ENCODE measurements at regions not wholly inside any gene's neighbourhood (a gene's known extent, or its start where the extent isn't known, plus 50 kb on each side); places are given as distances from the start of the nearest gene placed in this dataset.
"Not testable (repeated sequence)": the region's sequence is repeated elsewhere in the genome, so short reads cannot be mapped to it uniquely, and the experiment has no call there.

GRCh38 chr1:59185163-59185860 lies 111.6 kb upstream of the FGGY start:
- no peak for DNase-seq

GRCh38 chr1:59186656-59187055 lies 110.2 kb upstream of the FGGY start:
- DNase-seq: no peak

GRCh38 chr1:59188413-59189213 lies 108.3 kb upstream of the FGGY start:
- no peak for DNase-seq

GRCh38 chr1:59193443-59194093 lies 103.3 kb upstream of the FGGY start:
- DNase-seq: no peak

GRCh38 chr1:59194621-59195020 lies 102.3 kb upstream of the FGGY start:
- no peak for DNase-seq

GRCh38 chr1:59195151-59195550 lies 101.7 kb upstream of the FGGY start:
- no peak for DNase-seq

GRCh38 chr1:59198564-59198963 lies 98.3 kb upstream of the FGGY start:
- DNase-seq: no peak

GRCh38 chr1:59199147-59199546 lies 97.7 kb upstream of the FGGY start:
- no peak for DNase-seq

- DNase-seq: peak; percentile 41 to 49
Observed at GRCh38 chr1:59199719-59200376, 97.0 kb upstream of the FGGY start.

- DNase-seq: no peak
Observed at GRCh38 chr1:59201341-59201740, 95.6 kb upstream of the FGGY start.

GRCh38 chr1:59202455-59202854 lies 94.4 kb upstream of the FGGY start:
- no peak for DNase-seq

- DNase-seq: no peak
Observed at GRCh38 chr1:59204001-59204400, 92.9 kb upstream of the FGGY start.

GRCh38 chr1:59206616-59207015 lies 90.3 kb upstream of the FGGY start:
- DNase-seq: not testable (repeated sequence)

- not testable (repeated sequence) for DNase-seq
Observed at GRCh38 chr1:59210430-59210829, 86.5 kb upstream of the FGGY start.

GRCh38 chr1:59212706-59213105 lies 84.2 kb upstream of the FGGY start:
- DNase-seq: no peak

- DNase-seq: peak in 1 of 2 experiments; percentile 31
Observed at GRCh38 chr1:59214248-59215208, 82.4 kb upstream of the FGGY start.

- no peak for DNase-seq
Observed at GRCh38 chr1:59215766-59216291, 81.1 kb upstream of the FGGY start.

GRCh38 chr1:59217439-59217838 lies 79.5 kb upstream of the FGGY start:
- DNase-seq: not testable (repeated sequence)

- DNase-seq: no peak
Observed at GRCh38 chr1:59218521-59219236, 78.2 kb upstream of the FGGY start.

GRCh38 chr1:59219916-59220315 lies 77.0 kb upstream of the FGGY start:
- DNase-seq: no peak

- no peak for DNase-seq
Observed at GRCh38 chr1:59220356-59220755, 76.5 kb upstream of the FGGY start.
